ENCODE measurements at regions not wholly inside any gene's neighbourhood (a gene's known extent, or its start where the extent isn't known, plus 50 kb on each side); places are given as distances from the start of the nearest gene placed in this dataset.
"Not testable (repeated sequence)": the region's sequence is repeated elsewhere in the genome, so short reads cannot be mapped to it uniquely, and the experiment has no call there.

DNA sequence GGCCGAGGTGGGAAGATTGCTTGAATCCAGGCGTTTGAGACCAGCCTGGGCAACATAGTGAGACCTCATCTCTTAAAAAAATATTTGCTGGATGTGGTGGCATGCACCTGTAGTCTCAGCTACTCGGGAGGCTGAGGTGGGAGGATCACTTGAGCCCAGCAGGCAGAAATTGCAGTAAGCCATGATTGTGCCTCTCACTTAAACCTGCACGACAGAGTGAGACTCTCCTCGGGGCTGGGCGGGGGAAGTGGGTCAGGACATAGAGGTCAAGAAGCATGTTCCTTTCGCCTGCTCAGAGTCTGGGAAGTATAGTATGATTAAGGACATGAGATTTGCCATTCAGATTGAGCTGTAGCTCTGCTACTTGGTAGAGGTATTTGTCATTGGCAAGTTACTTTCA lies 52.3 kb downstream of the SEPTIN7 start:
- DNase-seq, result not testable (repeated sequence)

DNA sequence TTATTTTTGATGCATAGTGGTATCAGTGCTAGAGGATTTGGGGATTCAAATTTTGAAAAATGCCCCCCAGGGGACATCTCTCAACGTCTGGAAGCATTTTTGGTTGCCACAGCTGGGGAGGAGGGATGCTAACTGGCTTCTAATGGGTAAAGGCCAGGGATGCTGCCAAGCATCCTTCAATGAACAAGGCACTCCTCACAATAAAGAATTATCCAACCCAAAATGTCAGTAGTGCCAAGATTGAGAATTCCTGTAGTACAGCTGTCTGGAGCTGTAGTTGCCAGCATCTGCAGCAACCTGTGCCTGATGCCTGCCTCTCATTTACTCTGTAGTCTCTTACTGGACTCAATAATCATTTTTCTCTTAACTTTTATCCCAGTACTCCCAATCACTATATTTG lies 53.5 kb downstream of the SEPTIN7 start:
- DNase-seq, result no peak

DNA sequence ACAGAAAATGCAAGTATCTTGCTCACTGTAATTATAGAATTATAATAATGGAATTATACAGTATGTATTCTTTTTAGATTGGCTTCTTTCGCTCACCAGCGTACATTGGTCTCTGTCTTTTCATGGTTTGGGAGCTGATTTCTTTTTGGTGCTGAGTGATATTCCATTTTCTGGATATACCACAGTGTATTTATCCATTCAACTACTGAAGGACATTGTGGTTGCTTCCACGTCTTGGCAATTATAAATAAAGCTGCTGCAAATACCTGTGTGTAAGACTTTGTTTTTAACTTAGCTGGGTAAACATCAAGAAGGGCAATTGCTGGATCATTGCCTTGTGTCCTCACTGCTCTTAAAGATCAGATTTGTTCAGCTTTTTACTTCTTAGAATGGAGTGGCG lies 55.3 kb downstream of the SEPTIN7 start:
- no peak for DNase-seq

DNA sequence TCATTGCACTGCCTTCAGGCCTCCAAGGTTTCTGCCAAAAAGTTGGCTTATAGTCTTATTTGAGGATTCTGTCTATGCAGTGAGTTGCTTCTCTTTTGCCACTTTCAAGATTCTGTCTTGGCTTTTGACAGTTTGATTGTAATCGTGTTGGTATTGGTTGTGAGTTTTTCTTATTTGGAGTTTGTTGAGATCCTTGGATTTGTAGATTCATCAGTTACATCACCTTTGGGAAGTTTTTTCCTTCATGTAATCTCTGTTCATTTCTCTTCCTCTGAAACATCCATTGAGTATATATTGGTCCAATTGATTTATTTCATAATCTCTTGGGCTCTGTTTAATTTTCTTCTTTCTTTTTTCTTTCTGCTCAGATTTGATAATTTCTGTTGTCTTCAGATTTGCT lies 59.8 kb downstream of the SEPTIN7 start:
- no peak for DNase-seq

DNA sequence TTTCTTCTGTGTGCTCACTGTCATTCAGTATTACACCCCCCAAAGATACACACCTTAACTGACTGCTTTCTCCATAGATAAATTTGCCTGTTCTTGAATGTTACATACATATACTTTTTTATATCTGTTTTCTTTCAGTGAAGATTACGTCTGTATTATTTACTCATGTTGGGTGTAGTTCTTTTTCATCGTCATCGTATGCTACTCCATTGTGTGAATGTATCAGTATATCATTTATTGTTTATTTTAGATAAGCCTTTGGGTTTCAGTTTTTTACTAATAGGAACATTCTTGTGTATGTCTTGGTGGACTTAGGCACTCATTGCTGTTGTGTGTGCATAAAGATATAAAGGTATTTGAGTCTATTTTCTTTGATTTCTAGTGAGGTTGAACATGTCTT lies 64.4 kb downstream of the SEPTIN7 start:
- DNase-seq, result no peak

DNA sequence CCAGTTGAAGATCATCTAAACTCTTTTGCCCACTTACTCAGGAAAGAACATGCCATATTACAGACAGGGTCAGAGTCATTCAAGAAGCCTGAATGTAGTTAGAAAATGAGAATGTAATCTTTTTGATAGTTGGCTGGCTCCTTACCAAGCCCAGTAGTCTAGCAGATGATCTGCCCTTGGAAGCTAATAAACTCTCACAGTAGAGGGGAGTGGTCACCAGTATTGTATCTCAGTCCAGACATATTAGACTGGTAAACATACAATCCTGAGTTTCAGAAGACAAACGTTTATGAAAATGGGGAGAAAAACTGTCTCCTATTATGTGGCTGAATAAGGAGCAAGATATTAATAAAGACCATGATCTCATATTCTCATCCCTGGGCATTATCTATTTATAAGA lies 65.3 kb downstream of the SEPTIN7 start:
- DNase-seq, result no peak

DNA sequence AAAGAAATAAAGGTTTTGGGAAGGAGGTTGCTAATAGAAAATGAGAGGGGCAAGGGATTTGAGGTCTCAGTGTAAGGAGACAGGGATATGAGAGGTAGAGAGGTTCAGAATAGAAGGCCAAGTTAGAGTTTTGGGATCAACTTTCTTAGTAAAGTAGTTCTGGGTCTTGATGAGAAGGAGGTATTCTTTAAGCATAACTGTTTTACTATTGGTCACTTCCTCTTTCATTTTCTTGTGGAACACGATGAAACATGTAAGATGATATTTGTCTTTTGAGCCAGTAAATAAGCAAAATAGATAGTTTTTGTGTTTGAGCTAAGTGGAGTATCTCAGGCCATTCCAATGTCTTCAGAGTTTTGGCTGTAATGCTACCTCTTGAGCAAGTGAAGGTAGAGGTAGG lies 68.3 kb downstream of the SEPTIN7 start:
- not testable (repeated sequence) for DNase-seq

DNA sequence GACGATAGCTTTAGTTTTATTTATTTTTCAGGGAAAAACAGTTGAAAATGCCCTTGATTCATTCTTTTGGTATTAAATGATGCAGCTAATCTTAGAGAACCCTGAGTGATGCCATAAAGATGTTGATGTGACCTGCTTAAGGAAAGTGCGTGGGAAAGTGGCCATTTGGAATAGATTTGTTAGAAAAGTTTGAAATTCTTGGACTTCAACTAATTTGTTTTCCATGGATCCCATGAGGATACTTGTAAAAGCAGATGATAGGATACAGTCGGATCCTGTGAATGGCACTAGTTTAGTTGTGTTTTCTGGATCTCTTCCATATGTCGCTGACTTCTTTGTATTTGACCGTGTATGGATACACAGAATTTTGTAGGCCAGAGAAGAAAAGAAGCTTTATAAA lies 69.0 kb downstream of the SEPTIN7 start:
- DNase-seq, result no peak

DNA sequence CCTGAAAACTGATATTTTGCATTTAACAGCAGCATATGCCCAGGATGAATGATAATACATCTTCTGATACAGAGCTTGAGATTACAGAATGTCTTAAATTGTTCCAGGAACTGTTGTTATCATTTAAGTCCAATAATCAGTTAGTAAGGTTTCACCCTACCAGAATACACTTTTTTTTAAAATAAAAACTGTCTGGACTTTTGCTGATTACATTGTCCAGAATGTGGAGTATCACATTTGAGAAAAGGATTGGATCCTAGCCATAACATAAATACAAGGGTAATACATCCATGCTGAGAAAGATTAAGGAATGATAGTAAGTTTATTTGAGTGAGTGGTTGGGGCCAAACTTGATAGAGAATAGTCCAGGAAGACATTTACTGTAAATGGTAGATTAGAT lies 71.0 kb downstream of the SEPTIN7 start:
- no peak for DNase-seq

DNA sequence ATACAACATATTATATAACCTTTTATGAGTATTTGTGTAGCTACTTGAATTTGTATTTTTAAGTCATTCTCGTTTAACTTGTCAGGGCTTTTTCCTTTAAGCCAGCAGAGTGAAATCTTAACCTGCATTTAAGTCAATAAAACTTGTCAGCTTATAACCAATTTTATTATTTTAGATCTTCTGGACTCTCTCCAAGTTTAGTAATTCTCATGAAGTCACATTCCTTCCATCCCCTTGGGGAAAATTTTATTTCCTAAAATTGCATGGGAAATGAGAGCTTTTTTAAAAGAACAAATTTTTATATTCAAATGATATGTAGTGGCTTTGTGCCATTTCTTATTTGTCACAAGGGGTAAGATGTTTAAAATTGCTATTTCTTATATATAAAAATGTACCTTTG lies 74.0 kb downstream of the SEPTIN7 start:
- no peak for DNase-seq

DNA sequence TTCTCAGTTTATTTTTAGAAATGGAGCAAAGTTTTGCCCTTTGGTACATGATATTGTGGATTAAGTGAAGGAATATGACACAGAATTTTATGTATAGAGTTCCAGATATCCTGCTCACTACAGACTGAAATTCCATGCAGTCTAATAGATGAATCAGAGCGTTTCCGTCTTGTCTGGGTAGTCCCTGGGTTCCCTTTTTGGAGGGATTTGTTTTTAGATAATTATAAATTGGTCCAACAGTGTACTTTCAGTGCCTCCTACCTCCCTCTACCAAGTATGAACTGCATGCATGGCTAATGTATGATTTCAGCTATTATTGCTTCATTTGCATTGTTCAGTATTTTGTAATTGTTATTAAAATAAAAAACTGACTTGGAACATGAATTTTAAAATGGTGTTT lies 74.4 kb downstream of the SEPTIN7 start:
- DNase-seq, result no peak

DNA sequence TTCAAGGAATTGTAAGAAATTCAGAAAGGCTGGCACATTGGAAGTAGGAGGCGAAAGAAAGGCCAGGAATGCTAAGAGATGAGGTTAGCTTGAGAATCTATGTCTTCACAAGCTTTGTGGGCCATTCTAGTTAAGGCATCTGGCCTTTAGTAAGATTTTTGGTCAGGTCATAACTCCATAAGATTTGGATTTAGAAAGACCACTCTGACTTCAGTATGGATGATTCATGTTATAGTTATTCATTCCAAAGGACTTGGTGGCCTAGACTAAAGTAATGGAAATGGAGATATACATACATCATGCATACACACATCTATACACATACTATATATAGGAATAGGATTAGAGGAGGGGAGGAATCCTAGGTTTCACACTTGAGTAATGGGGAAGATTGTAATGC lies 77.5 kb downstream of the SEPTIN7 start:
- DNase-seq, result no peak

DNA sequence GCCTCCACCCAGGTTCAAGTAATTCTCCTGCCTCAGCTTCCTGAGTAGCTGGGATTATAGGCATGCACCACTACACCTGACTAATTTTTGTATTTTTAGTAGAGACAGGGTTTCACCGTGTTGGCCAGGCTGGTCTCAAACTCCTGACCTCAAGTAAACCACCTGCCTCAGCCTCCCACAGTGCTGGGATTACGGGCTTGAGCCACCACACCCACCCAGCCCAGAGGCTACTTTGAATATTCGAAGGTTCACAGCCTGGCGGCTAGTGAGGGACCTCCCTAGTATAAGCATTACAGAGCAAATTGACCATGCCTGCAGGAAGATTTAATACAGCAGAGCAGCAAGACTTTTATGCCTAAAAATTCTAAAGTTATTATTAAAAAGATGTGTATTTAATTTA lies 86.6 kb downstream of the SEPTIN7 start:
- DNase-seq, result not testable (repeated sequence)

DNA sequence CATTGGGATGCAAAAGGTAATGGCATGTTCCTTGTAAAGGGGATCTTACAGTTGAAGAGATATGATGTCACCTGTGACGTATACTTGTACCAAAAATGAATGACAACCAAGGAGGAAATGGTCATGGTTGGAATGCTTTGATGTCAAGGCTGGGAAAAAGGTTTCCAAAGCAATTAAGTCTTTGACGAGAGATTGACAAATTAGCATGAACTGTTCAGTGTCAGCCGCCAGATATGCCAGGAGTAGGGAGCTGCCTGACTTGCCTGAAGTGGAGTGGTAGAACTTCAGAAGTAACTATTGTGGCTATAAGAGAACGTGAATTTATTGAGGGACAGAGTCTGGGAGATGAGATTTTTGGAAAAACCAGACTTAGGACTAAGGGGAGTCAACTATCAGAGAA lies 88.1 kb downstream of the SEPTIN7 start:
- no peak for DNase-seq

DNA sequence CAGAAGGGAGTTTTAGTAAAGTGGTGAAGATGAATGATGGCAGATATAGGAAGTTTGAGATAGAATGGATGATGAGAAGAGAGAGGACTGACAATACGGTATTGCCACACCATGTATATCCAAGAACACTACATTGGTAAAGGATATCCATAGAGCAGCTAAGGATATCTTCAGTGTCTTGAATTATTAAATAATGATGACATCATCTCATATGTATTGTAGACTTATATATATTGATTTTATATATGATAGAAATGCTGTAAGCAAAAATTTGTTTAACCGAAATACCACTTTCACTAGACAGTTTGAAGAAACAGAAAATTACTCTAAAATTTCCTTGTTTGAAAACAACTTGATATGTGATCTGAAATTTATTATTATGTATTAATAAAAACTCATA lies 89.0 kb downstream of the SEPTIN7 start:
- no peak for DNase-seq

DNA sequence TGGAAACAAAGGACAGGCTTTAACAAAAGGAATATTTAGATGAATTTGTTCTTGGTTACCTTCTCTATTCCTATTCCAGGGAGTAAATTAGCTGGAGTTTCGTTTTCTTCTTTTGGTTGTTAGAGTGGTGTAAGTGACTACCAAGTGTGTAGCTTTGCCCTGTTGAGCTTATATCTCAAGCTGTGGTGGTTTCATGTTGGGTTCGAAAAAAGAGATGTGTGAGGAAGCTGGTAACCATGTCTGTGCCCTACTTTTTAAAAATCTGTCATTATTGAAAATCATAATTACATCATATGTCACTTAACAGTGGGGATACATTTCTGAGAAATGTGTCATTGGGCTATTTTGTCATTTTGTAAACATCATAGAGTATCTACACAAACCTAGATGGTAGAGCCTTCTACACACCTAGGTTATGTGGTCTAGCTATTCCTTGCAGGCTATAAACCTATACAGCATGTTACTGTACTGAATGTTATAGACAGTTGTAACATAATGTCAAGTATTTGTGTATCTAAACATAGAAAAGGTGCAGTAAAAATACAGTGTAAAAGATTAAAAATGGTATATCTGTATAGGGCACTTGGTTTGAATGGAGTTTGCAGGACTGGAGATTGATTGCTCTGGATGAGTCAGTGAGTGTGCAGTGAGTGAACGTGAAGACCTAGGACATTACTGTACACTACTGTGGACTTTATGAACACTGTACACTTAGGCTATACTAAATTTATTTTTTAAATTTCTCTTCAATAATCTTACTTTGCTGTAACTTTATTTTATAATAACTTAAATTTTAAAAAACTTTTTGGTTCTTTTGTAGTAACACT lies 90.4 kb downstream of the SEPTIN7 start:
- no peak for DNase-seq

DNA sequence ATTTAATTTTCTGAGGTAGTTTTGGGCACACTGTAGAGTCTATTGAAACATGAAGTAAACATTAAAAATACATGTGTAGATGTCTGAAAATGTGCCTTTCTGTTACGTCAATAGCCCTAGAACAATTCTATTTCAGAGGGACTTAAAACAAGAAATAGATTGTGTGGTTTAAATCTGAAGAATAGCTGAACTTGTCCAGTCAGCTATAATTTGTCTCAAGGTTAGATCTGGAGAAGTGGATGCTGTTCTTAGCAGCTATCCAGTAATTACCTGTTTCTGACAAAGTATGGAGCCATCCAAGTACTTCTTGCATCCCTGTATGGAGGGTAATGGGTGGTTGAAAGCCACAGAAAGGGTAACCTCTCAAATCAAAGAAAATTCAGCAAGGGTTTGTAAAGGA lies 92.8 kb downstream of the SEPTIN7 start:
- DNase-seq, result no peak

DNA sequence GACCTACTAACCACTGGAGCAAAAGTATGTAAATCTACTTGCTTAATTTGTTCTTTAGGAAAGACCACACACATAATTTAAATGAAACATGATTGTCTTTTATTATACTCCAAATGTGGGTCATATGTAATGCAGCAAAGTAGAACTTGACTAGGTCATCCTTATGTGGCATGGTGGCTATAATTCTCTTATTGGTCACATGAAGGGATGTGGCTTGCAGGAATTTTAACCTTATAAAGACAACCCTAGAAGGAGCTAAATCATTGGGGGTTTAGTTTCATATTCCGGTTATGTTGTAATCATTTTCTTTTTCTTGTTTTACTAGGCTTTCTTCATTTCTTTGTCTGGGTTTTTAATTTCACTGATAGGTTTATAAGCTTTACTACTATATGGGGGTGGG lies 93.9 kb downstream of the SEPTIN7 start:
- DNase-seq, result no peak

DNA sequence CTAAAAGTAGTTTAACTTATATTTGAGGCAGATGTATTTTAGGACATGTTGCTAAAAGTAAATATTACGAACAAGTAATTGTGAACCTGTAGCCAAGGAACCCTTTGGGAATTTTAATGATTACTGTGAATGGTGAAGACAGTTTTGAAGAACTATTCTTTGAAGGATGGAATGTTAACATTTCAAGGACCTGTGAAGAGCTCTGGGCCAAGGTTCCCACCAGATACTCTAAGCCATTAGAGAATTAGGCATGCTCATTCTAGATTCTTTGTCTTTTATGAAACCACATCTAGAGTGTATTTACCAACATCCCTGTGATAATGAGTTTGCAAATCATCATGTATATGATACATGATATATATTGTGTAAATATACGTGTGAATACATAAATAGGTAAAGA lies 99.8 kb downstream of the SEPTIN7 start:
- no peak for DNase-seq

DNA sequence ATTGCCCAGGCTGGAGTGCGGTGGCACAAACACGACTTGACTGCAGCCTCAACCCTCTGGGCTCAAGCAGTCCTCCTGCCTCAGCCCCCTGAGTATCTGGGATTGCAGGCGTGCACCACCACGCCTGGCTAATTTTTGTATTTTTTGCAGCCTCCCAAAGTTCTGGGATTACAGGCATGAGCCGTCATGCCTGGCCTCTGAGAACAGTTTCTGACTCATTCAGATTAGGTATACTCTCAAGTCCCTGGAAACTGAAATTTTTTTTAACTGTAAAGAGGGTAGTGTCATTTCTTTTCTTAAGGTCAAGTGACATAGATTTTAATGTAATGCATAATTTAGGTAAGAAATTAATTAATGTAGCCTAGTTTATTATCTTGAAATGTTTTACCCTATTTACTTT lies 104.7 kb downstream of the SEPTIN7 start:
- DNase-seq, result no peak

DNA sequence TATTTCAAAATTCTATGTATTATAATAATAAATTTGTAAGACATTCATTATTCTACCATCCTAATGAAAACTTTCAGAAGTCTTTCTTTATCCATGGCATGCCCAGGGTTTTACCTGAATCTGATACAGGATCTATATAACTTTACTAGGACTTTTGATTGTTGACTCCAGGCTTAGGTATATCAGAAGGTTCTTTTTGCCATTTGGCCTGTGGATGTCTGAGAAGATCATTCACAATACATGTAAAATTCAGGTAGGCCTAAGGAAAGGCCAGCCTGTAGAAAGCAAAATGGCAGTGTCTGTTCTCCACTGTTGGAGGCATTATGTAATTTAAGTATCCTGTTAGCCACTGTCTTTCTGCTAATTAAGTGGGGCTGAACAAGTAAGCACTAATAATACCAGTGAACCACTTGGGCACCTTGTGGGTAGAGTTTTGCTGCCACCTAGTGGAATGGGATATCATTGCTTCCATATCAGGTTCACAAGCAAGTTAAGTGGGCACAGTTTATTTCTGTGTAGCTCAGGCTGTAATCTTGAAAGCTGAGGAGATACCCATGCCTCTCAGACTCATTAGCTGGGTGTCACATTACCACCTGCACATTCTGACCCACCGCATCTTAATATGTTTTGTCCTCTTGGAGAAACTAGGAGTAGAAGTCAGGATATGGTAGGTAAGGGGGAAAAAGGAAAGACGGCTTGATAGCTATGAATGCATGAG lies 105.5 kb downstream of the SEPTIN7 start:
- peak; percentile 83 for DNase-seq

DNA sequence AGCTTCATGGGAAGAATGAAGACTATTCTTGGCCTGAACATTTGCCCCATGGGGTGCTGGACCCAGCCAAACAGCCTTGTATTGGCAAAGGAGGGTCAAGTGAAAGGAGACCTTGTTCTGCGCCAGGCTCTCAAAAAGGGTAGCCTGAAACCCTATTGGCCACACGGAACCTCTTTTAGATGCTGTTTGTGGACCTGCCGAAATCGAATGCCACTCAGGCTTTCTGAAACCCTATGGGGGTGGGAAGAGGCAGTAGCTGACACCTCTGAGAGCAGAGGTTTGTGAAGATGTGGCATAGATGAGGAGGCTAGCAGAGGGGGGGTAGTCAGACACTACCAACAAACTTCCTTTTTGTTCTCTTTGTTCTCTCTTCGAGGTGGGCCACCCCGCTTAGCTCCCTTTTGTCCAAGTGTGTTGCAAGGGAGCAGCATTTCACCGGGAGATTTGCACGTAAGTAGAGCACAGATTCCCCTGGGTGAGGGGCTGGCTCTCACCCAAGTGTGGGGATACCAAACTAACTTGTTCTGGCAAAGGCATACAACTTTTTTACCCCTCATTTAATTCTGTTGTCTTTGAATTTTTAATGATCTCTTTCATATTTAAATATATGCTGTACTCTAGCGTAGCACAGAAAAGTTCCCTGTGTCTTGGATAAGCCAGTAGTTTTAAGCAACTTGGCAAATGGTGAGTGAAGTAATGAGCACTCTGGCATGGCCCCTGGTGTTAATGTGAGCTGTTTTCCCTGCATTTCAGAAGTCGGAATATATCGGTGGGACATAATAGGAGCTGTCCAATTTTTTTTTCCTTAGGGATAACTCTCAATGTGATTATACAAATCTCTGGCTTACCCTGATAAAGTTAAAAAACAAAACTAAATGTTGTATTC lies 107.7 kb downstream of the SEPTIN7 start:
- no peak for DNase-seq

DNA sequence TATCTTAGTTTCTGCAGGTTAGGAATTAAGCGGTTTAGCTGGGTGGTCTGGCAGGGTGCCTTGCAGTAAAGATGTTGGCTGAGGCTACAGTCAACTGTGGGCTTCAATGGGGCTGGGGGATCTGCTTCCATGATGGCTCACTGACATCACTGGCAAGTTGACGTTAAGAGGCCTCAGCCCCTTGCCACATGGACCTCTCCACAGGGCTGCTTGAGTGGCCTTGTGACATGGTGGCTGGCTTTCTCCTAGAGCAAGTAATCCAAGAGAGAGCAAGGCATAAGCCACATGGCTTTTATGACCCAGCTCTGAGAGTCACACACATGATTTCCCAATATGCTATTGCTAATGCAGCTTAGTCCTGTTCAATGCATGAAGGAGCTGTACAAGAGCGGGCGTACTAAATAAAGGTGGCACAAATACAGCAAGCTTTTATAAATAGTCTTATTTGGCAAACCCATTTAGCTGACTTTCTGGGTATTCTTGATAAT lies 109.1 kb downstream of the SEPTIN7 start:
- DNase-seq, result no peak

Data from CD4-positive, alpha-beta T cell treated with Interleukin-12 subunit alpha and Interleukin-12 subunit beta, for 1 hour (primary cell).